Activated CD8-positive, alpha-beta memory T cell treated with anti-CD3 and anti-CD28 coated beads for 1 hour (primary cell): ENCODE measurements at regions not wholly inside any gene's neighbourhood (a gene's known extent, or its start where the extent isn't known, plus 50 kb on each side); places are given as distances from the start of the nearest gene placed in this dataset.

Experiments
- DNase-seq, 2 donors: peaks; one replicate each; pipeline ENCODE4 v3.0.0-alpha.2; 2020; ENCODE audit warnings: low read depth in 1 of 2; ENCODE audit errors: extremely low read depth in 1 of 2

DNA sequence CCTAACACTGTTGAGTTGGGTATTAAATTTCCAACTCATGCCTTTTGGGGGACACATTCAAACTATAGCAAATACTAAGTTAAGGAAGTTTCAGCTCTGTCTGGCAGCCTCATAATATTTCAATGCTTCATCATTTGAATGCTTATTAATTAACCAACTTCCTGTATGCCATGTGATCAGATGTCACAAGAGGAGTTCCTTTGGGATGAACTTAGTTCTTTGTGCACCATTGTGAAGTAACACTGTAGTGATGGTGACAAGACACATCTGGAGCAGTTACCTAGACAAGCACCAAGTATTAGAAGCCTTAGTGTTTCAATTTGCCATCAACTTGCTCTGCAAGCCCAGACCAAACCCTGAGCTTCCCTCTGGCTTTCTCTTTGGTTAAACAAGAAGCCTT, 90.7 kb upstream of the IL12B start:
- DNase-seq = no peak

DNA sequence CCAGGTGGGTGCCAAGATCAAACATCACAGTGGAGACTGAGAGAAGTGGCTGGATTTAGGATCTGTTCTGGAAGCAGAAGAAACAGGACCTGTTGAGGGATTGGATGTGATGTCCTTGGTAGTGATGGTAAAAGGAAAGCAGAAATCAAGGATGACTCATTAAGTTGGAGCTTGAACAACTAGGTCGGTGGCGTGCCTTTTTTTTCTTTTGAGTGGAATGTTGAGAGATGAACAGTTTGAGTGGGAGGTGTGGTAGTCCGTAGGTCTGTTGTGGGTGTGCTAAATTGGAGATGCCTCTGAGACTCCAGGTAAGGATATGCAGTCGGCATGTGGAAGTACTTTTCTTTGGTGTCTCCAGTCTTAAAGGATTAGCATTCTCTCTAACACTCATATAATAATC, 92.1 kb upstream of the IL12B start:
- DNase-seq = no peak

DNA sequence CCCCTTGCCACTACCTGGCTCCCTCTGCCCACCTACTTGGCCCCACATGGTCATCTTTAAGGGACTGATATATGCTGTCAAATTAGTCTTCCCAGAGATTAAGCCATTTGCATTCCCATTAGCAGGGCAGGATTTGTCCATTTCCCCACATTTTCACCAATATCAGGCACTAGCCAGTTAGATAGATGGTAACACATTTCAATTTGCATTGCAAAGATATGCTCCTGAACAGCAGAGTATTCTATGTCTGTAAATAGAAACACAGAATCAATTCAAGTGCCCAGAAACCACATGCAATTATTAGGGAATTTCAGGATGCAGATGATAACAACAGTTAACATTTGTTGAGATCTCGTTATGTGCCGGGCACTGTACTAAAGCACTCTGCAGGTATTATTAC, 92.6 kb upstream of the IL12B start:
- no peak for DNase-seq

DNA sequence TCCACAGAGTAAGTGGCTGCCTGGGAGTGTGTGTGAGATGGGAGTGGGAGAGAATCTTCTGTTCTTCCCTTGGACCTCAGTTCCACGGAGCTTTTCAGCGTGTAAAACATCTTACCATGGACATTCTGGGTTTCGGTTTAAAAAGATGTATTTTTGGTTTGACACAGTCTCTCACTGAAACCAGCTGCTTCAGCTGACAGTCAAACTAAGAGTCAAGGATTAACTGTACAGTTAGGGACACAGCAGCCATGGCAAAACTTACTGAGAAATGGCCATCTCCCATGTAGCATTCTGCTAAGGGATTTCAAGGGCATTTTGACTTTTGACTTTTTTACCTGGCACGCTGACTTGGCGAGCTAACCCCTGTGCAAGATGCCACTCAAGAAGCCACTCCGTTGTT, 93.8 kb upstream of the IL12B start:
- DNase-seq = no peak

DNA sequence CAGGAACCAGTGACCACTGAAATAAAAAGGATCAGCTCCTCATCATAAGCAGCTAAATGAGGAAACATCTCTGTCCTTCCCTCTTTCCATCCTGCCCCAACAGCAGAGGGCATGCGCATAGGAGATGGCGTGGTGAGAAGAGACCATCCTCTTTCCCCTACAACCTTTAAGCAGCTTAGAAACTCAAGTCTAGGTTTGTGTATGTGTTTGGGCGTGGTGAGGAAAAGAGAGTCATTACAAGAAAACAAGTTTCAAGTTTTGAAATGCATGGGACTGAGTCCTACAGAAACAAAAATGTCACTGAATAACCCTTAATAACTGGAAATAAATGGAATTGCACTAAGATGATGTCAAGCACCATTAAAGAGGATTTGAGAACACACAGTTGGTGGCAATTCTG, 96.4 kb upstream of the IL12B start:
- DNase-seq = no peak

DNA sequence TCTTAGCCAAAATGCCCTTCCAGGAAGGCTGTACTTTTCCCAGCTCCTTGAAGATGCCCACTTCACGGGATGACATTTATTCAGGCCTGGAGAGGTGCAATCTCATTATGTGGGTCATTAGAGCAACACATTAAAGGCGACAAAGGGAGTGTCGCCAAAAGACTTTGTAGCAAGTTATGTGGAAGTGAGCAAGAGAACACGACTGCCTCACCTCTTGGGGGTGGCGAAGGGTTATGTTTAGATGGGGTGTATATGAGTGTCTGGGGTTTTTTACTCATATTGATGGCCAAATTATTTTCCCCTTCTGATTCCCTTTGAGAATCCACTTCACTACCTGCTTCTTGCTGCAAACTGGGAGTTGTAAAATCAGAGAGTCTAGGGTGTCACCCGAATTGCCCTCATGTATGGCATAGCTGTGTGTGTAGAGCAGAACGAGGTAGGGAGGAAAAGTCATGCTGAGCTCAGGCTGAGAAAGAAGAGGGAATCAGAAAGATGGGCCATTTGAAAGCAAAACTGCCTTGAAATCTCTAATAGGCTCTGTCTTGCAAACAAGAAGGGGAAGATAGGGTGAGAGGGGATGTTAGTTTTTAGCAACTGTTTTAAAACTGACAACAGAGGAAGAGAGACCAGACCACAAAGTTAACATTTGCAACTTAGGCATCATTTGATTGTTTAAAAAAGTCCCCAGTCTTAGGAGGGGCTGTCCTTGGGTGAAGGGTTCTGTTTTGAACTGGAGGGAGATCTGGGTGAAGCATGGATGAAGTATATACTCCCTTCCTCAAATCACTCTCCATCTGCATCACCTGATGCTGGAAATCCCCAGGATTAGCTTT, 97.1 kb upstream of the IL12B start:
- no peak for DNase-seq

DNA sequence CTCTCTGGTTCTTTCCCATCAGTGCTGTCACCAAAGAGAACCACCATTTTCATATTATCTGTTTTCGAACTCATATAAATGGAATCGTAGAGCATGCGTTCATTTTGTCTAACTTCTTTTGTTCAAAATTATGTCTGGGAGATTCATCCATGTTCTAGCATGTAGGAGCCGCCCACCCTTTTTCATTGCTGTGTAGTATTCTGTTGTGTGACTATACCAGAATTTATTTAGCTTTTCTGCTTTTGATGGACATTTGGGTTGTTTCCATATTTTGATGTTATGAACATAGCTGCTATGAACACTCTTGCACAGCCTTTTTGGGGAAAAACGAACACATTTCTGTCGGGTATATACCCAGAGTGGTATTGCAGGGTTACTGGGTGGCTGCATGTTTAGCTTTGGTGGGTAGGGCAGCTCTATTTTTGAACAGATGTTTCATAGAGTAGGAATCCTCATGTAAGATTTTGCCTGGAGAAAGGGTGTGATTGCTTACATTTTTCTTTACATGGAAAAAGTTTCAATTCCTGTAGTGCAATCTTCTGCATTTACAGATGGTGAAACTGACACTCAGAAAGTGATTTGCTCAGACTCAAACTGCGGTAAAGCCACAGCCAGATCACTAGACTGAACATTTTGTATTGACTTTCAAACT, 100.2 kb upstream of the IL12B start:
- DNase-seq = no peak

DNA sequence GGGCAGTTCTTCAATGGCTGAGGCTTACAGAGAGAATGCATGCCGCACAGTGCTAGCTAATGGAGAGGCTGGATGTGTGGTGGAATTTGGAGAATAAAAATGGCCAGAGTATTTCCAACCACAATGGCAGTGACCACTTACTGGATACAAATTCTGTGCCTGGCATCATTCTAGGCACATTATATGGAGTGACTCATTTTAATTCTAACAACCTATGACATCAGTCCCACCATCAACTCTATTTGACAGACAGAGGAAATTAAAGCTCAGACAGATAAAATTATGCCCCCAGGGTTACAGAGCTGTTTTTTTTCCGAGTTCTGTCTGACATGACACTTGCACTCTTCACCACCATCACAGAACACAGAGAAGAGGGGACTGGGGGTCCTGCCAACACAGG, 105.6 kb upstream of the IL12B start:
- no peak for DNase-seq

DNA sequence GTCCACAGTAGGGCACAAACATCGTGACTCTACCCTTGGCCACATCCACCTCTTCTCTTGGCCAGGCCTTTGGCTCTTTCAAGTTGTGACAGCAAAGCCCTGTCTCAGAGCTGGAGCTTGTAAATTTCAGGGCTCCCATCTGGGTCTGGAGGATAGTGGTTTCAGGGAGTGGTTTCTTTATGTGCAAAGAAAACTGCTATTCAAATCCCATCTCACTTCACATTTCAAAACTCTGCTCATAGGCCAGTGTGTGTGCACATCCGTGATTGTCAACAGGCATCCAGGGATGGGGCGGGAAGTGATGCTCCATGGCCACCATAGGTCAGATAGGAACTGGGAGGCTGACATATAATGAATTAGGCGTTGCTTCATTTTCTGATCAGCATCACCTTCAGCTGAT, 107.8 kb upstream of the IL12B start:
- DNase-seq = no peak

DNA sequence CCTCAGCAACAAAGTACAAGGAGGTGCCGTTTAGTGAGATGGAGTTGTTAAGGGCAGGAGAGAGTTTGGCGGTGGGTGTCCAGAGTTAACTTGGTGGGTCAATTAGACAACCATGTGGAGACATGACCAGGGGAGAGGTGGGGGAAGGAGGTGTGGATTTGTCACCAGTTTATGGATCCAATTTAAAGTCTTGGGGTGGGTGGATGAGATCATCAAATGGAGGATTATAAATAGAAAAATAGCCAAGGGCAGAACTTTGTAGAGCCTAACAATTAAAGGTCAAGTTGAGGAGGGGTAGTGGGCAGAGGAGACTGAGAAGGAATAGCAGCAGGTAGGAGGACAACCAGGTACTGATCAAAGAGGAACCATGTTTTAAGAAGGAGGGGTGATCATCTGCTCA, 108.7 kb upstream of the IL12B start:
- DNase-seq = no peak

DNA sequence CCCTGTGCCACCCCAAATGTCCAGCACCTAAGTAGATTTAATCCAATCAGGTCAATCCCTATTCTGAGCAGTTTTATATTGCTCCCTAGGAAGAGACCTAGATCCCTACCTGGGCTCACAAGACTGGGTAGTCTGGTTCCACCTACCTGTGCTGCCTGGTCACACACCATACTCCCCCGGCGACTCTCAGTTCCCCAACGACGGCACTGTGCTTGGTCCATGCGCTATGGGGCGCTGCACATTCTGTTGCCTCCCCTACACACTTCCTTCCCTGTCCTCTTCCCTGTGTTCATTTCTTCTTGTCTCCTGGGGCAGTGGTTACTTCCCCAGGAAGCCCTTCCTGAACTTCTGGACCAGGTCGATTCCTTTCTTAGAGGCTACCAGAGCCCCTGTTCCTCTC, 109.9 kb upstream of the IL12B start:
- no peak for DNase-seq

DNA sequence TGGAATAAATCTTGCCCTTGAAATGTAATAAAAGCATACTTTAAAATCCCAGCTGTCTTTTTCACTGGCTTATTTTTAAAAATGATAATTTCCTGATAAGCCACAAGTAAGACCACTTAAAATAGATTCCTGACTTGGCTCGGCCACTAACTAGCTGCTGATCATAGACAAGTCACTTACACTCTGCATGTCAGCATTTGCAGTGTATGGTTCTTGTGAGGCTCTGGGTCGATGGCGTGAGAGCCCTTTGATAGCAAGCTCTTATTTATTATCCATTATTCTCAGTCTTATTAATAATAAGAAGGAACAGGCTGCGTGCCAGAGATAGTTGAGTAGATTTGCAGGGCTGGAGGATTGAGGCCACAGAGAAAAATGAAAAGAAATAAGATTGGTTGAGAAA, 110.7 kb upstream of the IL12B start:
- no peak for DNase-seq

DNA sequence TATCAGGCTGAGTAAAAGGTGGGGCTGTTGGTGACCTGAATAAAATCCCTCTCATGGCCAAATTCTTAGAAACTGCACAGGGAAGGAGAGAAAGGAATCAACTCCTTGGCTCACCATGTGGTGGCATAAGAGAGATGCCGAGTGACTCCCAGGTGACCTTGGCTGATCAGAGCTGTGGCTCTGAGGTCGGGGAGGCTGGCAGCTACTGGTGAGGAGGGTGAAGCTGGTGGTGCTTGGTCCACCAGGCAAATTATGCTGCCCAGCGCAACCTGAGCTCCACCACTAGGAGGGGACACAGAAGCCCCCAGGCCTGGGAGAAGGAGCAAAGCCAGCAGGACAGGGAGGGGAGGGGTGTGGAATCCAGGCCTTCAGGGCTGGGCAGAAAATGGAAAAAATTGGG, 111.2 kb upstream of the IL12B start:
- no peak for DNase-seq

DNA sequence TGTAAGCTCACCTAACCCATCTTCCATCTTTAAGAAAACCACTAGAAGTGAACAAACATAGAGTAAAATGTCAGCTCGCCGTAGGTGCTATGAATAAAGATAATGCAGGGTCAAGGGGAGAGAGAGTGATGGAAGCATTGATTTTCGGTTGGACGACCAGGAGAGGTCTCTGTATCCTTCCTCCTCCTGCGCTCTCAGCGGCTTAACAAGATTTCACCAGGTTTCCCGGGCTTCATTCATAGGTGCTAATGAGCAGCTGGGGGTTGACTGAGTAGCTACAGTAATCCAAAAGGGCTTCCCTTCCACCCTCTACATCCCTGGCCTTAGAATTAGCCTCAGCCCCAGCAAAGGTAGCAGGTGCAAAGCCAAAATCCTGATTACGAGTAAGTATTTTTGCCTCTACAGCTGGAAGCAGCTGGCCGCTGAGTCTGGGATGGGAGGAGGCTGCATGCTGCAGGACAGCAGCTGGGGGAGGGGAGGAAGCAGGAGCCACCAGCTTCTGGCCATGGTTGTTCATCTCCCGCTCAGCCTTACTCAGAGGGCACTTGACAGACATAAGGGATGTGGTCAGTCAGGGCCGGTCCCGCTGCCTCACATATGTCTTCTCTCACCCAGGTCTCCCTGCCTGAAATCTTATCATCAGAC, 112.0 kb upstream of the IL12B start:
- DNase-seq = no peak

DNA sequence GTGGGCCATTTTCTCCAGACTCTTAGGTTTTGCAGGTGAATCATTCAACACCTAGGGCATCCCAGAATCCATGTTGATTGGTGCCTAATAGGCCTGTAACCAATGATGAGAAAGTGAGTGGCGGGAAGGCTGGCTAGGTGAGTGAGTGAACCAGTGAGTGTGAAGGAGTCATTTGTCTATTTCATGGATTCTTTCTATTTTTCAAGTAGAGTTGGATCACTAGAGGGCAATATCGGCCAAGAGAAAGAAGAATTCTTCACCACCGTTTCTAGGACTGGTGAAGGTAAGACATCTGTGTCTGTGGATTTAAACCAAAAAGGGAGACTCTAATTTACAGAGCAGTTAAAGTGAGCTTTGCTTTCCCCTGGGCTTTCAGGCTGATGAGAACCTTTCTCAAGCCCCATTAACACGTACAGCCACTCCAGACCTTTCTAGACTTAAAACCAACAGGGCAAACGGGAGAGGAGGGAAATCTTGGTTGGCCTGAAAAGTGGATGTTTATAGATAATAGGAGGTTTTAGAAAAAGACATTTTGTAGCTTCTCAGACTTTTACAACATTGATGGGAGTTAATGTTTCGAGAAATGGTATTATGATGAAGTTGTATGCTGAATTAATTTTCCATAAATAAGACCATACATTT, 114.3 kb upstream of the IL12B start:
- no peak for DNase-seq

DNA sequence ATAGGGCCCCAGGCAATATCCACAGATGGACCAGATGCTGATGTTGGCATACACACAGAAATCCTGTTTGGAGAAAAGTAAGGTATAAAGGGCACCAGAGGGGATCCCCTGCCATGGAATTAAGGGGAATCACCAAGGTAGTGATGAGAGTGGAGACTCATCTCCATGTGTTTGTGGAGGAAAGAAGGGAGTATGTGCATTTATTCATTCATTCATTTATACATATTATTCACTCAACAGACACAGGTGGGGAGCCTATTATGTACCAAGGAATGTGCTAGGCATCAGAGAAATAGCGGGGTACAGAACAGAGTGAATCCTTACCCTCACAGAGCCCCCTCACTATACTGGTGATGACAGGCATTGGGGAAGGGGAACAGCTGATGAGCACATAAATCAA, 116.8 kb upstream of the IL12B start:
- no peak for DNase-seq

DNA sequence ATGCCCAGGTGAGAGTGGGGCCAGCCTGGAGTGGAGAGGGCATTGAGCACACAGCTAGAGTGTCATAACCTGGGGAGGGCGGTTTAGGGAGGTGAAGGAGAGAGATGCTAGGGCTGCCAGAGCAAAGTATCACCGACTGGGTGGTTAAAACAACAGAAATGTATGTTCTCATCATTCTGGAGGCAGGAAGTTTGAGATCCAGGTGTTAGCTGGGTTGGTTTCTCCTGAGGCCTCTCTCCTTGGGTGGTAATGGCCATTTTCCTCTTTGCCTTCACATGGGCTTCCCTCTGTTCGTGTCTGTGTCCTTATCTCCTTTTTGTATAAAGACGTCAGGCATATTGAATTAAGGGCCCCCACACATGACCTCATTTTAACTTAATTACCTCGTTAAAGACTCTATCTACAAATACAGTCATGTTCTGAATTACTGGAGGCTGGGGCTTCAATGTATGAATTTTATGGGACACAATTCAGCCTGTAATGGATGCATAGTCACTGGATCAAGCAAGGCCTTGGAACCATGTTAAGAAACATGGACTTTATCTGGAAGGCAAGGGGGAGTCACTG, 118.6 kb upstream of the IL12B start:
- DNase-seq = no peak

DNA sequence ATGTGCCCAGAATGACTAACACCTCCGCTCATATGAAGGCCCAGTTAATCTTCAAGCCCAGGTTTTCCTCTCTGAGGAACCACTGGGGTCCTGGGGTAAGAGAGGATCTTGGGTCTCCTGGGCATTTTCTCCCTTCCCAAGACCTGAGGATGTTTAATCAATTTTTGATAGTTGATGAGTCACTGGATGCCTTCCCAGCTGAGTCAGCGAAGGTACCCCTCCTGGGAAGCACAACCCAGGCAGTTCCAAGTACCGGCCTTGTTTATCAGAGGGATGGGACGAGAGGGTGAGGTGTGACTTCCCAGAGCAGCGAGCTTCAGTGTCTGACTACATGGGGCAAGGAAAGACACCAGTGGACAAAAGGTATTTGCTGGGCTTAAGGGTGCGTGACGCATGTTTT, 119.6 kb upstream of the IL12B start:
- no peak for DNase-seq

DNA sequence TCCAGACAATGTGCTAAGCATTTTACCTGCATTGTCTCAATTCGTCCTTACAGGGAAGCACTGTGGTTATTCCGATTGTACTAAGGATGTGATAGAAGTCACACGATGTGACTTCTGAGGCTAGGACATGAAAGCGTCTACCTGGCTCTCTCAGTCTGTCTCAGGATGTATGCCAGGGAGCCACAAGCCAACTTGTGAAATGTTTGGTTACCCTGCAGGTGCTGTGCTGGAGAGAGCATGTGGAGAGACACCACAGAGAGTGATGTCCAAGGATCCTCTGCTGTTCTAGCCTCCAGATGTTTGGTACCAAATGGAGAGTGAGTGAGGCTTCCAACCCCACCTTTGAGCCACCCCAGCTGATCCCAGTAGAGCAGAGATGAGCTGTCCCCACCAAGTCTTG, 120.1 kb upstream of the IL12B start:
- DNase-seq = no peak

DNA sequence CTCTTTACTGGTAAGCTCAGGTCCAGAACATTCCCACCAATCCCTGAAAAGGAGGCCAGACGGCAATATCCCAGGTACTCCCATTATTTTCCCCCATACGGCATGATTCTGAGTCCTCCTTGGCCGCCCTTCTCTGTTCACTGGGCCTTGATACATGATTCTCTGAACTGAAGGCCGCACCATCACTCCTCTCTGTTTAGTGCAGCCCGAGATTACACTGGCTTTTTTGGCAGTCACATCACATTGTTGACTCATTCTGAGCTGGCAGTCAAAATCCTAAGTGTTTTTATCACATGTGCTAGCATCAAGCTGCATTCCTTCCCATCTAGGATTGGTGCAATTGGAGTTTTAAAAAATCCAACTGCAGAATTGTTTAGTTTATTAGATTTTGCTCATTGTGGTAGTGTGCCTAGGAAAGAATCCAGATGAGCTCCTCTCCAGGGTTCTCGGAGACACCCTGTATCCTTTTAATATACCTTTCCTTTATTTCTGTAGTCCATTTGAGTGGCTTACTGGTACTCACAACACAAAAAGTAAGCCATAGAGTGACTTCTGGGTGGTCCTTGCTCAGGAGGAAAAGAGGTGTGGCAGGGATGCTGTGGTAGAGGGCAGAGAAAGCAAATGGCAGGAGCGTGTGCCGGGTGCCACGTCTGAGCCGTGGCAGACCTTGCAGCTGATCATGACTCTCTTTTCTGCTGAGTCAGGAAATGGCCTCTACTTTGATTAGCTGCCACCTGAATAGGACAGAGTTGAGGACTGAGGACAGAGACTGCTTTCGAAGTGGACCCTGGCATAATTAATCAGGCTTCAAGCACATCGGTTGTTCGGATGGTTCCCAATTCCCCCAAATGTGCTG, 121.1 kb upstream of the IL12B start:
- no peak for DNase-seq
